Pulmonary artery endothelial cell (primary cell): ENCODE measurements at regions not wholly inside any gene's neighbourhood (a gene's known extent, or its start where the extent isn't known, plus 50 kb on each side); places are given as distances from the start of the nearest gene placed in this dataset.

Experiments
- DNase-seq: peaks from one replicate; pipeline ENCODE4 v3.0.0-alpha.2; 2011; ENCODE audit warnings: low read depth, low spot score

DNA sequence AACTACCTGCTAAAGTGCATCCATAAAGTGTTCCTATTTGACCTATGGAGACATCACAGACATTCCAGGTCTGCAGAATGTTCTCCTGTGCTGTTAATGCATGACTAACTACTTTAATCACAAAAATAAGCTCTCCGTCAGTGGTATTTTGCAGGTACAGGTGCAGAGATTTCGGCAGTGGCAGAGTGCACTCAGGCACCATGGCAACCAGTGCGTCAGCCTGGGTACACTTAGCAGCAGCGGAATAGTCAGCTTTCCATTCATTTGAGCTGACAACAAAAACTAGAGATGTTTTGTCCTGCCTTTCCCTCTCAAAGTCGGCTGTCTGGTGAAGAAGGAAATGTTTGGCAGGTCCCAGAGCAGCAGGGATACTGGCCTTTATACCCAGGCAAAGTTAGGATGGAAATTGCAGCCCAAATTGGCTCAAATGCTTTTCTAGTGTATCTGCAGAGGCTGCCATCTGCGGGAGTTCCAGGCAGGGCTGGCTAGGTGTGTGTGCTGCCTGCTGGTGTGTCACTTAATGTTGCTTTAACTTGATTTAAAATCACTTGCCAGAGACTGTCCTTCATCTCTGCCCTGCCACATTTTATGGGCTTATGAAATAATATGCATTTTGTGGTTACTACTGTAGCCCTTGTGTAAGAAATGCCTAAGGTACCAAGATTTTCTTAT, 195.8 kb downstream of the RAP2A start:
- no peak for DNase-seq

DNA sequence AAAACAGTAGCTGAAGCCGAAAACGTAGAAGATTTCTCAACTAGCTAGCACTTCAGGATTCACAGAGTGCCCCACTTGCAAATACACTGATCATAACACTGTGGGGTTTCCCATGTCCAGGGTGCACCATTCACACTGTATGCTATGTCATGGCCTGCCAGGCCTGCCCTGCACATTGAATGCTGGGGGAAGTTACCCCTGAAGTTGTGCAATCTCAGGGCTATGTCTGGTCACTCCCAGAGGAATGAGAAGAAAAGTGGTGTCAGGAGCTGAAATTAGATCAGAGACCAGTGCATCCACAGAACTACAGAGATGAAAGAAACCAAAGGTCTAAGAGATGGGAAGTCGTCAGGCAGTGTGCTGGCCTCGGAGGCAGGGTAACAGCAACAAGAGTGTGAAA, 196.8 kb downstream of the RAP2A start:
- DNase-seq: no peak

- DNase-seq: no peak
Observed at GRCh38 chr13:97631158-97631557, 197.2 kb downstream of the RAP2A start.

DNA sequence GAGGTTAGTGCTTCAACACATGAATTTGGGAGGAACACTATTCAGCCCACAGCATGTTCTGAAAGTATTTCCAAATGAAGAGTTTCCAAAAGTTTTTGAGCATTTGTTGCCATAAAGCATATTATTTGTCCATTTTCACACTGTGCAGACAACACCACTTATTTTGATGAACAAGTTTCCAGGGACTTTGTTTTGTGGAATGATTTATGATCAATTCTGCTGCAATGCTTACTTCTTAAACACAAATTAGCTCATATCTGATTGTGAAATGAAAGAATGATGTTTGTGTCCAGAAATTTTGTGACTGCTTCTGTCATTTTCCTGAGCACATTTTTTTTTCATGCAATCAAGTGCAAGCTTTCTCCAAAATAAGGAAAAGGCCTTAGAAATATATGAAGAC, 205.3 kb downstream of the RAP2A start:
- no peak for DNase-seq

- DNase-seq: no peak
Observed at GRCh38 chr13:97640268-97640667, 206.3 kb downstream of the RAP2A start.

GRCh38 chr13:97648171-97648880, 214.4 kb downstream of the RAP2A start:
- peak; percentile 74 for DNase-seq

DNA sequence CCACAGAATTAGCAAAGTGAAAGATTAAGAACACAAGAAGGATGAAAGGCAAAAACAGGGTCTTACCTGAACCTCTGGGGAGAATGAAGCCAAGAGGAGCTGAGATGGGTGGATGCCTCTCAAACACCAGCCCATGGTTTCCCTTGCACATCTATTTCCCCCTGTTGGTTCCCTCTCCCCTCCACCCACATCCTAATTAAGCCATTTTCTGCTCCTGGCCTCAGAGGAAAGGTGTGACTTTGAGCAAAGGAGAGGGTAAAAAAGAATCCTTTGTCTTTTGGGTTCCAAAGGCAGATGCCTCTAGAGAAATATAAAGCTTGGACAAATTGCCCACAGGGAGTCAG, 214.9 kb downstream of the RAP2A start:
- DNase-seq: no peak

- DNase-seq: no peak
Observed at GRCh38 chr13:97653443-97654140, 219.6 kb downstream of the RAP2A start.

DNA sequence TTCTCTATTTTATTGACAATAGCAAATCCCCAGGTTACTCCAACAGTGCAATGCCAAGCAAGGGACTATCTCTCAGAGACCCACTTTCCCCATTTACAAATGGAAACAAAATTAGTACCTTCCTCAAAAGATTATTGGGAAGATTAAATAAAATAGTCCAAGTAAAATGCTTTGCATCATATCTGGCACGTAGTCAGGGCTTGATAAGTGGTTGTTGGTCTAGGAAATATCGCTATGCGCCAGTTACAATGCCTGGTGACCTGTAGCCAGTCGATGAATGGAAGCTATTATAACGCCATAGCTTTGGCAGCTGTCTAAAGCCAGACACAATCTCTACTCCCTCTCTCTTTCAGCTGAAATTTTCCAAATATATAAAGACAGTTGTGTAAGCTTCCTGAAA, 220.3 kb downstream of the RAP2A start:
- no peak for DNase-seq

DNA sequence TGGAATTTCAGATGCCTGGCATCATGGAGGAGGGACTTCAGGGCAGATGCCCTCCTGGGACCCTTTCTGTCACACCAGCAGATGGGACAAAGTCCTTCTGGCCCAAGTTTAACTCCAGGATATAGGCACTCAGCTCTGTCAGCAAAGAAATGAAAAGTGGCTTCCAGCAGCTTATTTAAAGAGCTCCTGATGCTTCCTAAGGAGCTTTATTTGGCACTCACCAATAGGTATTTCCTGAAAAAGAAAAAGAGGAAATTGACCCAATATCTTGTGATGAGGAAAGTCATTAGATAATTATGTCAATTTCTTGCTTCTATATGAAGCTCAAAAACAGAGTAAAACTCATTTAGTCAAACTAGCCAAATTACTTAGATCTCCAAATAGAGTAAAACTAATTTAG, 224.6 kb downstream of the RAP2A start:
- peak; percentile 19 for DNase-seq

DNA sequence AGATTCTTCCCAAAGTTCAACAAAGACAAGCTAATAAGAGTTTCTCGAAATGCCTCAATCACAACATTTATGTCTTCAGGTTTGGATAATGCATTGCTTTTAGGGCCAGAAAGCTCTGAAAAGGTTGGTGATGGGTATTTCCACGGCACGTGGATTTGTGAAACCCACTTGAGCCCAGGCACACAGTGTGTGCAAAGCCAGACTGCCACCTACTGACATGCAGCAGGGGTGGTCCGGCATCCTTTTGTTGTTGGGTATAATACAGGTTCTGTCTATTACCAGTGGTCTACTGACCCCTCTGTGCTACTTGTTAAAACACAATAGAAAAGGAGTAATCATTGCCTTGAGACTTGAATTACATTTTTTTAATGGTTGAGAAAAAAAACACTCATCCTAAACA, 225.6 kb downstream of the RAP2A start:
- DNase-seq: peak; percentile 30

- DNase-seq: peak; percentile 27
Observed at GRCh38 chr13:97660594-97661260, 226.8 kb downstream of the RAP2A start.

DNA sequence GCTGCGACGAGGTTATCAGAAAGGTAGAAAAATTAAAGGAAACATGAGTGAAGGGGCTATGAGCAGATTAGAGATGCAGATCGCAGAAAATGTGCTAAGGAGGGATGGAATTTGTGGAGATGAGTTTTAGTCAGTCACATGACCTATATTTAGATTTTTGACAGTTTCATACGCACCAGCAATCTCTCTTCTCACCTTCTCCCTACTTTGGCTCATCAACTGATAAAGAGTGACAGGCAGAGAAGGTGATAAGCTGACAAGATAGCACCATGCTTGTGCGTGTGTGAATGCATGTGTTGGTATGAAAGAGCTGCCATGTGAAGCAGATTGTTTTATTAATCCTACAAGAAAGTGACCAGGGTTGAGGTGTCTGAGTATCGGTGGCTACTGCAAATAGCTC, 252.6 kb downstream of the RAP2A start:
- no peak for DNase-seq

- no peak for DNase-seq
Observed at GRCh38 chr13:97692628-97693027, 258.7 kb downstream of the RAP2A start.

DNA sequence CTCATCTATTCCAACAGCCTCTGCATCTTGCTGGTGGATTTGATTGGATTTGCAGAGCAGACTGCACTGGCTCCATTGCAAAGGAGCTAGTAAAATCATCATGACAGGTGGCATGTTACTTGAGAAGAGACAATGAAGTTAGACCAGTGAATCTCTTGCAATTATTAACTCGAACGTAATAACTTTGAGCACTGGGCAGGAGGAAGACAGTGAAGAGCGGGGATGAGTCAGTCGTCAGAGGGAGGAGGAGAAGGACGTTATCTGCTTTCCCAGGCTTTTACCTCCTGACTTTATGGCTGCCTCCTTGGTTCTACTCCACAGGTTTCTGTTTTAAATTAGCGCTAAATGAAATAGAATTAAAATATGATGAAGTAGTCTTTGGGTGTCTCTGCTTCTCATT, 257.8 kb upstream of the IPO5 start:
- no peak for DNase-seq

GRCh38 chr13:97696921-97697320, 256.6 kb upstream of the IPO5 start:
- DNase-seq: no peak

GRCh38 chr13:97700306-97700848, 253.1 kb upstream of the IPO5 start:
- DNase-seq: no peak

GRCh38 chr13:97702614-97703013, 250.9 kb upstream of the IPO5 start:
- no peak for DNase-seq

DNA sequence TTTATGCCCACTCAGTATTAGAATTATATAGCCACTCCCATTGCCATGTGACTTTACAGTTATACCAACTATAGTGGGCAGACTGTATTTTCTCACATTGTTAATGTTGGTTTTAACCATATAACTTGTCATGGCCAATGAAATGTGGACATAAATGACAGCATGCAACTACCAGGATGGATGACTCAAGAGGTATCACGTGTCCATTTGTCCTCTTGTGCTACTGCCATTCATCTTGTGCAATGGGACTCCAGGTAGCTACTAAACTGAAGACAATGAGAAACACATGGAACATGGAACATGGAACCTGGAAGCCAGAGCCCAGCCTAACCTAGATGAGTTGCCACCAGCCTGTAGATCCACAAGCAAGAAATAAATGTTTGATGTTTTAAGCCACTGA, 242.7 kb upstream of the IPO5 start:
- no peak for DNase-seq

GRCh38 chr13:97712770-97713169, 240.7 kb upstream of the IPO5 start:
- no peak for DNase-seq

DNA sequence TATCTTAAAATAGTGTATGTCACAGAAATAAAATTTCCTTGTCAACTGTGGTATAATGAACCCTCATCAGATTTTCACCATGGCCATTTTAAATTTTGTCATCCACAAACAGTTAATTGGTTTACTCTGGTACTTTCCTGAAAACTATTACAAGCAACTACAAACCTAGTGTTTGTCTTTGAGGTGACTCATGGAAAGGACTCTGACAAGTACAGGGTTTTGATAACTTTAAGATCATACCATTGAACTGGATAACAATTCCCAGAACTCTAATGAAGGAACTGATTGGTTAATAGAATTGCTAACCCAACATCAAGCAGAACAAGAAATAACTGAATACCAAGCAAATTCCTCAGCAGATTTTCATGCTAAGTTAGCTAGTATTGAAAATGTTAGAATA, 237.7 kb upstream of the IPO5 start:
- no peak for DNase-seq

- no peak for DNase-seq
Observed at GRCh38 chr13:97716746-97717145, 236.7 kb upstream of the IPO5 start.
